Ureter (tissue), 1 donor: ENCODE measurements at regions not wholly inside any gene's neighbourhood (a gene's known extent, or its start where the extent isn't known, plus 50 kb on each side); places are given as distances from the start of the nearest gene placed in this dataset.

Experiments used
- DNase-seq: peaks from one replicate; pipeline ENCODE4 v3.0.0-alpha.2; 2020; ENCODE audit warnings: low spot score
- donor health status: DM: yes; HTN: yes; CAD: no.

- no peak for DNase-seq
Observed at GRCh38 chr9:89837162-89837933, 232.5 kb downstream of the GADD45G start.

GRCh38 chr9:89837934-89838310, 233.1 kb downstream of the GADD45G start:
- no peak for DNase-seq

GRCh38 chr9:89838621-89839020, 233.8 kb downstream of the GADD45G start:
- no peak for DNase-seq

- no peak for DNase-seq
Observed at GRCh38 chr9:89839449-89839848, 234.6 kb downstream of the GADD45G start.

GRCh38 chr9:89839952-89840351, 235.1 kb downstream of the GADD45G start:
- no peak for DNase-seq

- DNase-seq = no peak
Observed at GRCh38 chr9:89841456-89841855, 236.6 kb downstream of the GADD45G start.

GRCh38 chr9:89842267-89842768, 237.5 kb downstream of the GADD45G start:
- no peak for DNase-seq

GRCh38 chr9:89843074-89843473, 238.3 kb downstream of the GADD45G start:
- DNase-seq = no peak

- DNase-seq = no peak
Observed at GRCh38 chr9:89843591-89843990, 238.8 kb downstream of the GADD45G start.

GRCh38 chr9:89844075-89844474, 239.3 kb downstream of the GADD45G start:
- no peak for DNase-seq

GRCh38 chr9:89844535-89844934, 239.7 kb downstream of the GADD45G start:
- DNase-seq = no peak

- no peak for DNase-seq
Observed at GRCh38 chr9:89845321-89845720, 240.5 kb downstream of the GADD45G start.

- DNase-seq = no peak
Observed at GRCh38 chr9:89845862-89846261, 241.1 kb downstream of the GADD45G start.

GRCh38 chr9:89848060-89849040, 243.5 kb downstream of the GADD45G start:
- no peak for DNase-seq

GRCh38 chr9:89849096-89849495, 244.3 kb downstream of the GADD45G start:
- no peak for DNase-seq

GRCh38 chr9:89850153-89850552, 245.3 kb downstream of the GADD45G start:
- no peak for DNase-seq

GRCh38 chr9:89850631-89851325, 246.0 kb downstream of the GADD45G start:
- DNase-seq = peak; percentile 48

- peak; percentile 24 for DNase-seq
Observed at GRCh38 chr9:89853161-89853560, 248.3 kb downstream of the GADD45G start.

- peak; percentile 40 for DNase-seq
Observed at GRCh38 chr9:89853931-89854330, 249.1 kb downstream of the GADD45G start.

GRCh38 chr9:89854715-89855475, 250.1 kb downstream of the GADD45G start:
- DNase-seq = peak; percentile 24

GRCh38 chr9:89856296-89856695, 251.5 kb downstream of the GADD45G start:
- DNase-seq = peak; percentile 34
